ENCODE measurements at regions not wholly inside any gene's neighbourhood (a gene's known extent, or its start where the extent isn't known, plus 50 kb on each side); places are given as distances from the start of the nearest gene placed in this dataset.

DNA sequence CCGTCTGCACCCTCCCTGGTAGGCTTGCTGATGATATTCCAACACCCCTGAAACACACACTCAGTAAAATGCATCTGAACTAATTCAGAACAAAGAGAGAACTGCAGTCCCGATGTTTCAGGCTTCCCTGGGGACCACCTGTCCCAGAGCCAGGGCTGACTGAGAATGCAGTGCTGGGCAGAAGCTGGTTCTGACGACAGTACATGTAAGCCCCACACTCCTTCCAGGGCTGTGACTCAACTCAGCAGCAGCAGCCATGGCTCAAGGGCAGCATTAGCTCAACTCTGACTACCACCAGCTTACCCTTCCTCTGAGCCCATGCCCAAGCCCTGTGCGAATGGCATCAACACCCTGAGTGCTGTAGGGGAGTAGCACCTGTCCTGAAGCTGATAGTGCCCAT, 56.4 kb upstream of the SIPA1L2 start:
- H3K36me3 ChIP-seq (ENCODE audit: control insufficient read depth in 2 of 4, insufficient read depth in 4 of 4, low read length in 3 of 4), result no peaks in the 10 kb centered on the region
- no peak overlapping the region for H2AK5ac ChIP-seq (ENCODE audit: low read depth, low read length)
- no peak overlapping the region for H2BK20ac ChIP-seq (ENCODE audit: low read length)
- no peak overlapping the region for H2BK5ac ChIP-seq (ENCODE audit: low read depth, low read length)
- H3K4me1 ChIP-seq (replicated peaks in 1 of 4; ENCODE audit: control insufficient read depth in 3 of 4, insufficient read depth in 4 of 4, low read length in 3 of 4), result no peaks in the 10 kb centered on the region
- no peak overlapping the region for H4K8ac ChIP-seq (ENCODE audit: extremely low read depth, insufficient read depth, low read length)
- no peaks in the 10 kb centered on the region for H4K20me1 ChIP-seq (replicated peaks in 1 of 2; ENCODE audit: control insufficient read depth in 1 of 2, insufficient read depth in 2 of 2, low read length in 2 of 2)
- no peaks in the 10 kb centered on the region; a peak in 2 of 7 replicates for H3K27me3 ChIP-seq (replicated peaks in 1 of 4; ENCODE audit: control insufficient read depth in 3 of 4, extremely low read depth in 1 of 4, insufficient read depth in 3 of 4, low read length in 3 of 4)
- no peak overlapping the region for H3K4me2 ChIP-seq (ENCODE audit: insufficient read depth in 1 of 2, low read depth in 2 of 2, low read length in 2 of 2)
- no peak overlapping the region for H2AFZ ChIP-seq (ENCODE audit: low read length)
- H4K91ac ChIP-seq (replicated peaks; ENCODE audit: insufficient read length, low read length), result no peak overlapping the region
- H3K79me2 ChIP-seq (ENCODE audit: control insufficient read depth in 1 of 2, insufficient read depth in 2 of 2, low read length in 2 of 2), result no peaks in the 10 kb centered on the region
- ChIA-PET CTCF (ENCODE audit: partially characterized antibody) (interaction anchor here (0.8 to 2.3 kb wide), 3 partner anchors 13 to 194 kb away, joined by 4 read pairs; no protein-coding TSS in a partner anchor), POLR2A (ENCODE audit: partially characterized antibody) (no interaction called here)
- FAIRE-seq, result no peak
- H3K27ac ChIP-seq (ENCODE audit: low read depth, low read length), result no peak overlapping the region
- H3K23ac ChIP-seq (ENCODE audit: insufficient read length), result no peak overlapping the region
- H3K4ac ChIP-seq (replicated peaks; ENCODE audit: insufficient read length, low read depth, low read length), result no peak overlapping the region
- no peak overlapping the region for H3K14ac ChIP-seq (ENCODE audit: insufficient read length)
- no peak overlapping the region for H2BK120ac ChIP-seq (replicated peaks; ENCODE audit: low read depth, low read length)
- H2BK12ac ChIP-seq (ENCODE audit: low read depth, low read length), result no peak overlapping the region
- H2BK15ac ChIP-seq (ENCODE audit: low read length), result no peak overlapping the region
- no peaks in the 10 kb centered on the region for H3K79me1 ChIP-seq (ENCODE audit: low read depth, low read length)
- H3K4me3 ChIP-seq (ENCODE audit: extremely low read depth in 1 of 4, insufficient read depth in 2 of 4, low read depth in 3 of 4, low read length in 4 of 4), result no peak overlapping the region
- no peak overlapping the region for H4K5ac ChIP-seq (ENCODE audit: insufficient read length, low read depth, low read length)
- no peak overlapping the region for H3K18ac ChIP-seq (ENCODE audit: extremely low read depth, low read length)
- WGBS, 2 experiments (ENCODE audit: extremely low coverage in 1 of 2, insufficient coverage in 1 of 2, insufficient read length in 1 of 2, insufficient replicate concordance in 2 of 2, low coverage in 1 of 2, low lambda C conversion rate in 2 of 2, missing lambda C conversion rate in 1 of 2), result 72% methylated on average over 4 of the region's 4 CpGs; no CpG with 5 or more reads in 1 of the 2 experiments
- TF ChIP-seq HDAC2 (IDR thresholded peaks at IDR 0.05; ENCODE audit: borderline replicate concordance in 1 of 2, low read depth in 2 of 2, low read length in 2 of 2), result no peak
- DNase-seq (ENCODE audit: low read depth in 1 of 2, low spot score in 2 of 2), result no peak
- H3K9me3 ChIP-seq (ENCODE audit: insufficient read depth in 2 of 2, low read depth in 1 of 2, low read length in 1 of 2), result no peaks in the 10 kb centered on the region
- H3K56ac ChIP-seq (replicated peaks; ENCODE audit: insufficient read length, low read depth, low read length), result no peak overlapping the region
- no peak overlapping the region for H3K9ac ChIP-seq (replicated peaks in 1 of 4; ENCODE audit: extremely low read depth in 1 of 4, low read depth in 3 of 4, low read length in 3 of 4)
- no peaks in the 10 kb centered on the region for H3K23me2 ChIP-seq (ENCODE audit: low read depth, low read length)

Measured in H1 (cell line).